ENCODE measurements at regions not wholly inside any gene's neighbourhood (a gene's known extent, or its start where the extent isn't known, plus 50 kb on each side); places are given as distances from the start of the nearest gene placed in this dataset.
"Not testable (repeated sequence)": the region's sequence is repeated elsewhere in the genome, so short reads cannot be mapped to it uniquely, and the experiment has no call there.

DNA sequence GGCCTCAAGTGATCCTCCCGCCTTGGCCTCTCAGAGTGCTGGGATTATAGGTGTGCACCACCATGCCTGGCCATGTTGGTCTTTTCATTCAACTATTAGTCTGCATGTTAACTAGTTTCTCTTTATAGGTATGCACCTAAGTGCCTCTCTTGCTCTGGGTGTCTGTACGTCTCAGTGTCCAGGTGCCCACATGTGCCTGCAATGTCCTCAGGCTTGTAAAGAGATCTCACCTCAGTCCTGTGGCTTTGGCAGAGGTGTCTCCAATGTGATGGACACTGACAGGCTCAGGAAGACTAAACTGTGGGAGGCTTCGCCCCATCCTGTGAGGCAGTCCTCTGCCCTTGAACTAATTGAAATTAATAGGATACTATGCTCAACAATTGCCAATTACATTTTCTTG, 526.3 kb downstream of the PTPRU start:
- in situ Hi-C loops (cut with HindIII; ENCODE audit: low sequenced_read_pairs): loop anchor here (5.0 kb wide), 1 partner anchor 140 kb away; no protein-coding TSS in a partner anchor

DNA sequence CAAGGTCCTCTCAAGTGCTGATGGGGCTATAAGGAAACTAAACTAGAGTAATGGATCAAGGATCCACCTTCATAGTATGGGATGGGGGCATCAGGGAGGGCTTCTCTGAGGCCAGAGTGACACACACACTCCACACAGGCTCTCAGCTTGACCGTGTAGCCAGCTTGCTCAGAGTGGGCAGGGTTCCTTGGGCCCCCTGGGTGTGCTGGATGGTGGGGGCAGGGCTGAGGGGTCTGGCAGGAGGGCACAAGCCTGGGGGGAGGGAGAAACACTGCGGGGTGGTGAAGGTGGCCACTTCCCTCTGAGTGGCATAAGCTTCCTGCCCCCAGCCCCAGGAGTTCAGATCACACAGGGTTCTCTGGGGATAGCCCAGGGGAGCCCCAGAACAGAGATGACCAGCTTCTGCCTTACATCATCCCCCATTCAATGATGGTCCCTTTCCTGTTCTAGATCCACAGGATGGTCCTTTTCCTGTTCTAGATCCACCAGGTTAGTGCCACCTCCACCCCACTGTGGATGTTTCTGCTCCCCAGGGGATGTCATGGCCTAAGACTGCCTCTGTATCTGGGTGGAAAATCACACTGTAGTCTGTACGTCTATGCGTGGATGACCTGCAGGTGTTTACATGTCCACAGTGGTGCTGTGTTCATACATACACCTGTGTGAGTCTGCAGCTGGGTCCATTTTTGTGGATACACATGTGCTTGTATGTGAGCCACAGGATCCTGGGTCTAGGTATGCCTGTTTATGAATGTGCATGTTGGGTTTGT, 525.0 kb downstream of the PTPRU start:
- in situ Hi-C loops (cut with HindIII; ENCODE audit: low sequenced_read_pairs): loop anchor here (5.0 kb wide), 1 partner anchor 139 kb away; no protein-coding TSS in a partner anchor

DNA sequence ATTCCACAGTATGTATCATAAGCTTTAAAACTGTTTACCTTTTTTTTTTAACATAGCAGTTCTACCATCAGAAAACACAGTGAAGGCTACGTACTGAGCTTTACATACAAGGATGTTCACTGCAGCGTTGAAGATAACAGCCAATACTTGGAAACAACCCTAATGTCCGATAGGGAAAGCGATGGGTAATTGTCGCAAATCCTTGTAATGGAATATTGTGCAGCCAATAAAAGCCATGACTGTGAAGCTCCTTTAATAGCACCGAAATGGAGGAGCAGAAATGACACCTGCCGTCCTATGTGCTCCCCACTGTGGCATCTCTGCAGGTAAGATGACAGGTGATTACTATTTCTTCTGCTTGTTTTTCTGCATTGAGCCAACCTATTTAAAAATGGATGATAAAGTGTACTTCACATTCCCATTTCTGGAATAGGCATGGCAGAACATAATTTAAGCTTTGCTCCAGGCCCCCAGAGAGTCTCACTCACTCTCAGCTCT, 523.8 kb downstream of the PTPRU start:
- in situ Hi-C loops (cut with HindIII; ENCODE audit: low sequenced_read_pairs): loop anchor here (5.0 kb wide), 1 partner anchor 138 kb away; no protein-coding TSS in a partner anchor

DNA sequence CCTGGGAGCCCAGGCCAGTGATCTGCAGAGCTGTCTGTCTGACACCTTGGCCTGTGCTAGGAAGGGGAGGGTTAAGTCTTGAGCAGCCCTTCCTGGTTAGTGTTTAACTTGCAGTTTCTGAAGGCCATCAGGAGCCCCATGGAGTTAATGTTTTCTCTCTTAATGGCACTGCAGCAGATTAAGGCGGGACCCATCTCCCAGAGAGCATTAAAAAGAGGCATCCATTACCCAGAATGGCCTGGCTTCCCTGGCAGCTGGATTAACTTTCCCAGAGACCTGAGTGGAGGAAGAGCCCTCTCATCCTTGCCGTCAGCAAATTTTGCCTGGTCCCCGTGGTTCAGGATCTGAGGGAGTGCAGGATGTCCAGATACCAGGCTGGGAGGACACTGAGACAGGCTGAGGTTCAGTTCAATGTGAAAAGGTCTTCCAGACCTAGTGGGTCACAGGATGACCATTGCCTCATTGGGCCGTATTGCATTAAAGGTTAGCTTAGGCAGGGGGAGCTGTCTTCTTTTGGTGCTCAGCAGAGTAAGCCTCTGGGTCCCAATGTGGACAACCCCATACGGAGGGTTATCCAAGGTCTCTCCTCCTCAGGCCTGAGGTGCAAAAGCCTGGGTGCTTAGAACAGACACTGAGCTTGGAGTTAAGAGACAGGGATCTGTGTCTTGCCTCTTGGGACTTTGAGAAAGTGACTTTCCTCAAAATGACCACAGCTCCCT, 522.6 kb downstream of the PTPRU start:
- in situ Hi-C loops (cut with HindIII; ENCODE audit: low sequenced_read_pairs): no loop called here

DNA sequence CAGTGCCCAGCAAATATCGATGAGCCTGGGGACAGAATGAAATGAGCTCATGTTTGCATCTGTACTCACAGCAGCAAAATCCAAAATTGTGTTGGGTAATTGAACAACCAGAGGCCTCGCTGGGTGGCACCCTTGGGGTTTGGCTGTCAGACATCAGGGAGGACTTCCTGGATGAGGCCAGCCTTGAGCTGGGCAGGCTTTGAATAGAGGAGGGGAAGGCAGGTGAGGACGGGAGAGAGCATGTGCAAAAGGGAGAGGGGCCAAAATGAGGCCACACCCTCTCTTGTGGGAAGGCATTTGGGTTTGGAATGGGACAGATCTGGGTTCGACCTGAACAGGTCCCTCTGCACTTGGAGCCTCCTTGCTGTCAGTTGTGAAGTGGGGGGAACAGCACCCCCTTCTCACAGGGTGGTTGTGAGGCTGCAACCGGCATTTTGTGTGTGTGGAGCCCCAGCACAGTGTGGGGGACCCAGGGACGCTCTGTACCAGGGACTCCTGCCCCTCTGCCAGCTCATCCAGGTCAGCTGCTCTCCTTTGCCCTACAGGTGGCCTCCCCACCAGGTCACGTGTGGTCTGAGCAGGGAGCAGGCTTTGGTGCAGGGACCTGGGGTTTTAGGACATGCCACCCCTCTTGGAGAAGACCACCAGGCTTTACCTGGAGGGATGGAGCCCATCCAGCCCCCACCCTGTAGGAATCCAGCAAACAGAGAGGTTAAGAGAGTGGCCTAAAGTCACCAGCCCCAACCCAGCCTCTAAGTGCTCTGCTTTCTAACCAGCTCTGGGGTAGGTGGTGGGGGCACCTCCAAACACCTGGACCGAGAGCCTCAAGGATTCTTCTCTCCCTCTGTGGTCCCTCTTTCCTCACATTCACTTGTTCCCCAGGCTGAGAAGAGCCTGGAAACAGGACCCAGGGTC, 521.8 kb downstream of the PTPRU start:
- in situ Hi-C loops (cut with HindIII; ENCODE audit: low sequenced_read_pairs): no loop called here

DNA sequence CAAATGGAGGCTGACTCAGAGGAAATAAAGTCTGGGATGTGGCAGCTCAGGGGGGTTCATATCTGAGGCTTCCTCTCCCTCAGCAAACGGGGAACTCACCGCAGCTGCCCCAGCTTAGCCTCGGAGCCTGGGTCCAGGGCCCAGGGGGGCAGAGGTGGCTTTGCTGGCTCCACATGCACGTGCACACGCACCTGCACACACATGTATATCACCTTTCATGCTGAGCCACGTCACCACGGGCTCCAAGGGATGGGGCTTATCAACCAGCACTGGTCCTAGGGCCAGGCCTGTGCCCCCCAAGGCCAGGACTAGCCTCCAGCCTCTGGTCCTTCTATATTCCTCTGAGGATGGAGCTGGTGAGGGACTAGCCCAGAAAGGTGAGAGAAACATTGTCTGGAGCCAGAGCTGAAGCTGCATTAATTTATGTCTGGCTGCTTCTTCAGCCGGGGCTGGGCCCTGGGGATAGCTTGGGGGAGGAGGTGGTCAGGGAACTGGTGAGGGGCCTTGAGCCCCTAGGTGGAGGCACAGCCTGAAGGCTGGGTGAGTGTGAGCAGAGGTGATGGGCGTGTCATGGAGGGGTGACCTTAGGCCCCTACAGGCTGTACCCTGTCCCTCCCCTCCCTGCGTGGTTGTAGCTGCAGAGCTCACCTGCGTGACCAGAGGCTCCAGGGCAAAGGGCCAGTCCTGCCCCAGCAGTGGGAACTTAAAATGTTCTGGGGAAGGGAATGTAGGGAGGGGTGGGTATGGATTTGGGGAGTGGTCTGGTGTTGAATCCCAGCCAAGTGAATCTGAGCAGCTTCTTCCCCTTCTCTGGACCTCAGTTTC, 520.8 kb downstream of the PTPRU start:
- in situ Hi-C loops (cut with HindIII; ENCODE audit: low sequenced_read_pairs): no loop called here

DNA sequence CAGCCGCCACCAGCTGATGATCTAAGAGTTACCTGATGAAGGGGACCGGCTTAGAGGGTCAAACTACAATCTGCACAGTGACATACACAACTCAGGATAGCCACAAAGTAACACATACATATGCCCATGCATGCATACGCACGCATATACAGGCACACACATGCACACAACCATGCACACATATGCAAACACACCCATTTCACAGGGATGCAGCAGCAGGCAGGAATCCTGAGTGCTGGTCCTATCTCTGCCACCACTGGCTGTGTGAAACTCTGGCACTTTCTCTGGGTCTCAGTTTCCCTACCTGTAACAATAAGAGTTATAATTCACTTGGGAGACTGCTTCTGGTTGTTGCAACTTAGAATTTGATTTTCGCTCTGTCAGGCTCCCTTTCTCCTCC, 520.2 kb downstream of the PTPRU start:
- in situ Hi-C loops (cut with HindIII; ENCODE audit: low sequenced_read_pairs): no loop called here

DNA sequence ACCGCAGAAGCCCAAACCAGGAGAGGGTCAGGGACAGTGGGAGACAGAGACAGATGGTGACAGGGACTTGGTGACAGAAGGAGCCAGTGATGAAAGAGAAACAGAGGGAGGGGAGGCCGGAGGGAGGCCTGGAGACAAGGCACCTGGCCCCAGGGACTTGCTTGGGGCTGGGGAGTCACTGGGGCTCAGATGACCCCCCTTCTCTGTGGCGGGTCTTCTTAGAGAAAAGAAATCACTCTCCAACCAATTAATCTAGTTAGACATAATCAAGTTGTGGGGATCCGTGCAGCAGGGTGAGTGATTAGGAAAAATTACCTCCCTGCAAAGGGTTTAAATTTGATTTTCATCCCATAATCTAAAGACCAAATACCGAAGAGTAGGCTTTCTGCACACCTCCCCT, 519.8 kb downstream of the PTPRU start:
- in situ Hi-C loops (cut with HindIII; ENCODE audit: low sequenced_read_pairs): no loop called here

DNA sequence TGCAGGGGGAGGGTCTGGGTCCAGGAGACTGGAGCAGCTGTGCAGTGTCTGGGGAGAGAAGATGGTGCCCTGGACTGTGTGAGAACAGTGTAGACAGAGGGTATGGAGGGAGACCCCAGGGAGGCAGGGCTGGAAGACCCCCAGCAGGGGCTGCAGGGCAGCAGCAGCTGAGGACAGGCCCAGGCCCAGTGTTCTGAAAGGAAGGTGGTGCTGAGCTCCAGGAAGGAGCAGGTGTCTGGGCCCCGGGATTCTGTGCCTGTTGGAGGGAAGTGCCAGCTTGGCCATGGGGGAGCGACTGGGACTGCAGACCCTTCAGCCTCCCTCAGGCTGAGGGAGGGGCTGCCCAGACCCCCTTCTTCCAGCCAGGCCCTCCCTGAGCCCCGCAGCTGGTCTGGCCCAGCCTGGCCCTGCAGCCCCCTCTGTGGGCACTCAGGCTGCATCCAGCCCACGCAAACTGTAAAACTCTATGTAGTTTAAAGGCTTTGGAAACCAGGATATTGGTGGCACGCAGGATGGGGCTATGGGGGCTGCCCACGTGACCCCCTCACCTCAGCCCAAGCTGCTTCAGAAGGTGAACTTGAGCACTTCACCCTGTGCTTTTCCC, 519.2 kb downstream of the PTPRU start:
- in situ Hi-C loops (cut with HindIII; ENCODE audit: low sequenced_read_pairs): not testable (repeated sequence)

DNA sequence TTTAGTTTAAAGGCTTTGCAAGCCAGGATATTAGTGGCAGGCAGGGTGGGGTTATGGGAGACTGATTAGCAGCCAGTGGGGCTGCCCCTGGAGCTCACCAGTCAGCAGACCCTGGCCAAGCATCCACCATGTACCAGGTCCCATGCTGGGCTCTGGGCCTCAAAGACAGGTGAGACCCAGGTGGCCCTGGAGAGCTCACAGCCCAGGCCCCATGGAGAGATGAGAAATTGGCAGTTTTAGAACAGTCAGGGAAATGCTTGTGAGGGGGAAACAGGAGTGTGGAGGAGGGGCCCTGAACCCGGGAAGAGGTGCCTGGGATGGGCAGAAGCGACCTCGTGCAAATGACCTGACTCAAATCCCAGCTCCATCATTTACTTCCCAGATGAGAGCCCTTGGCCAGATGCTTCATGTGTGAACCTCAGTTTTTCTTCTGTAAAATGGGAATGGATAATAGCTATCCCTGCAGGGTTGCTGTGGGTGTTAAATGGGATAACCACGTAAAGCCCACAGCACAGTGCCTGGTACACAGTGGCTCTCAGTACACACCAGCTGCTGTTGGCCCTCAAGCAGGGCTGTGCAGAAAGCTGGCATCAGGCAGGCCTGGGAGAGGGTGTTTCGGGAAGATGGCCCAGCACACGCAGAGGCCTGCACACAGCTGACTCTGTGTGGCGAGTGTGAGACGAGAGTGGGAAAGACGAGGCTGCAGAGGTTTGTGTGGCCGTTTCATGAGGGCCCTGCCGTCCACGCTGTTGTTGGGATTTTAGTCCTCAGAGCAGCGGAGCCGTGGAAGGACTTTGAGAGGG, 518.5 kb downstream of the PTPRU start:
- in situ Hi-C loops (cut with HindIII; ENCODE audit: low sequenced_read_pairs): loop anchor here (5.0 kb wide), 1 partner anchor 38 kb away; no protein-coding TSS in a partner anchor

DNA sequence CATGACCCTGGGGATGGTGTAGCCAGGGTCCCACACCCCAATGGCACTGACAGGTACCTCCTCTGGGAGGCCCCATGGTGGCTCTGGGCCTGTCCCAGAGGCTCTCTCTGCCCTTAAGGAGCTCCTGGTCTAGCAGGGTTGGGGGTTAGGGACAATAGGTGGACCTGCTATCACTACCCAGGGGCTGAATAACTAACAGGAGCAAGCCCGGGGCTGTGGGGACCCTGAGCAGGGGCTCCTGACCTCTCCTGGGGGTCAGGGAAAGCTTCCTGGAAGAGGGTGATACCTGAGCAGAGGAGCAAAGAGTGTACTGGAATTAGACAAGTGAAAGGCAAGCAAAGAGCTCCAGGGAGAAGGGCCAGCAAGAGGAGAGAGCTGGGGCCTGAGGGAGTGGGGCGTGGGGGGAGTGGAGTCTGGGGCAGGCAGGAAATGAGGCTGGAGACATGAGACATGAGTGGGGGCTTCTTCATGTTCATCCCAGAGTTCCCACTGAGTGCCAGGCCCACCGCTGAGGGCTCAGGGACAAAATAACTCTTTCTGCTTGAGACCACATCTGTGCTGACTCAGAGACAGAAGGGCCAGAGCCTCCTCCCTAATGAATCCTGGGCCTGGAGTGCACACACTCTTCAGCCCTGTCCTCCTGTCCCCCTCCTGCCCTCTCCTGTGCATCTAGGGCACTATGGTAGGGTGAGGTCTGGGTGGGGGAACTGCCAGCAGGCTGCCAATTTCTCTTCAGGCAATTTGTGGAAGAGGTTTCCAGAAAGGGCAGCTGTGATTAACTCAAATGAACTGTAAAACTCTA, 517.6 kb downstream of the PTPRU start:
- in situ Hi-C loops (cut with HindIII; ENCODE audit: low sequenced_read_pairs): loop anchor here (5.0 kb wide), 1 partner anchor 38 kb away; no protein-coding TSS in a partner anchor

DNA sequence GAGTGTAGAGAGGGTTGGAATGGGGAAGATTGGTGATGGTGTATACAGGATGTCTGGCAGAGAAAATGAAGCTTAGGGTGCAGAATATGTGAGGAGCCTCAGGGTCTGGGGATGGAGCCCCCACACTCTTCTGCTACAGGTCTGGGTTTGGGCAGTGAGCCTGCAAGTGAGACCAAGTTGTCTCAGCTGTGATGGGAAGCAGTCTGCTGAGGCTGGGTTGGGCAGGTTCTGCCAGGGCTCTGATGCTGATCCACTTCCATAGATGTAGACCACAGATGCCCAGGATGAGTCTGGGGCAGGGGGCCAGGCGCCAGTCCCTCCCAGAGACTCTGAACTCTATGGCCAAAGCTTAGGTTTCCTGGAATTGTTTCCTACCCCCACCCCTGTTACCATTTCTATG, 516.9 kb downstream of the PTPRU start:
- in situ Hi-C loops (cut with HindIII; ENCODE audit: low sequenced_read_pairs): loop anchor here (5.0 kb wide), 1 partner anchor 39 kb away; no protein-coding TSS in a partner anchor

DNA sequence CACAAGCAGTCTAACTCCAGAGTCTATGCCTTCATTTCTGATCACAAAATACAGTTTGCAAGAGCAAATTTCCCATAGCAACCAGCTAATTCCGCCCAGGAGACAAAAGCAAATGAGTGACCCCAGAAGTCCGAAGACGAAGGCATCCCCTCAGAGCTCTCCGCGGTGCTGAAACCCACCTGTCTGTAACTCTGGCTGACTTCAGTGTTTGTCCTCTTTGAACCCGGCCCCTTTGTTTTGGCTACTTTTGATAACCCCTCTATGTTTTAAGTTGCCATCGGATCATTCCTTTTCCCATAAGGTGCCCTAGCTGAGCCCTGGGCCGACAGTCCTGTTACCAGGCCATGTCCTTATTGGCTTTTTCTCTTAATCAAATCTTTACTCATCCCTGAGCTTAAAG, 515.8 kb downstream of the PTPRU start:
- in situ Hi-C loops (cut with HindIII; ENCODE audit: low sequenced_read_pairs): loop anchor here (5.0 kb wide), 1 partner anchor 40 kb away; no protein-coding TSS in a partner anchor

DNA sequence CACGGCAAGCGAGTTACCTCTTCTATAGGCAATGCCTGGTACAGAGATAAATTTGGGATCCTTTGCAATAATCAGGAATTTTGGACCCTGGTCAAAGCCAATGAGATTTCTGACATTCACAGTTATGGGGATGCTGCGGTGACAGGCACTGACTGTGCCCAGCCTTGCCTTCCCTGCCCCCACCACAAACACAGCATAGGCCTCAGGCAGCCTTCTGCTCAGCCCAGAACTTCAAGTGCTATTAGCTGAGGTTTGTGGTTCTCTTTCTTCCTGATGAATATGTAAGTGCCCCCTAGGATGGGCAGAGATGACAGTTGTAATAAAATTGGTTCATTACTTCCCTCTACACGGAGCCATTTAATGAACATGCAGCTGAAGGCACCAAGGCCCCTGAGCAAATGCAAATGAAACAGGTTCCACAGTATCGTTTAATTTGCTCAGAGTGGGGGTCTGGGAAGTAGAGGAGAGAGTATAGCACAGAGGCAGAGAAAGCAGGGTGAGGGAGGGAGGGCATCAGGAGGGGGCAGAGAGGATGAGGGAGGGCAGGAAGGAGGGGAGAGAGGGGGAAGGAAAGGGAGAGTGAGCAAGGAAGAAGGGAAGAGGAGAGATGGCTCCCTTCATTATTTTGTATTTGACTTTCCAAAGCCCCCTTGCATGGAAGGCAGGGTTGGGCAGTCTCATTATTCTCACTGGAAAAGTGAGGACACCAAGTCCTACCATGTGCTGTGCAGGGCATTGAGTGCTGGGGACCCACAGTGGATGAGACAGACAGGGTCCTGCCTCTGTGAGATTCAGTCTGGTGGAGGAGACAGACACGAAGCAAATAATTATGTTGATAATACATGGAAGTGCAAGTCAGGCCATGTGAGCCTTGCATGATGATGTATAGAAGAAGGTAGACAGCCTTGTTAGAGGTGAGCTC, 513.0 kb downstream of the PTPRU start:
- in situ Hi-C loops (cut with HindIII; ENCODE audit: low sequenced_read_pairs): no loop called here

DNA sequence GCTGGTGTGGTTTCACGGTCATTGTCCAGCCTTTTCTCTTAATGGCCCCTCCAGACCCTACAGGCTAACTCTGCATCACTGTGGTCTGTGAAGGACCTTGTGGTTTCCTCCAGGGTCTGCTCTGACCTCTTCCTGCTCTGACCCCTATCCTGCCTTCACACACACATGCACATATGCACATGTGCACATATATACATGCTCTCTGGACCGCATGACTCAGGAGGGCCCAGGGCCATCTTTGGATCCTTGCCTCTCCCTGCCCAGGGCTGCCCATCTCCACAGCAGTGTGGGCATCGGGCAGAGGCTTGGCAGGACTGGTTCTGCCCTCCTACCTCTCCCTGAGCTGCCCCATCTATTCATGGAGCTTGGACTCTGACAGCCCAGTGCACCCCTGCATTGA, 510.9 kb downstream of the PTPRU start:
- in situ Hi-C loops (cut with HindIII; ENCODE audit: low sequenced_read_pairs): no loop called here

DNA sequence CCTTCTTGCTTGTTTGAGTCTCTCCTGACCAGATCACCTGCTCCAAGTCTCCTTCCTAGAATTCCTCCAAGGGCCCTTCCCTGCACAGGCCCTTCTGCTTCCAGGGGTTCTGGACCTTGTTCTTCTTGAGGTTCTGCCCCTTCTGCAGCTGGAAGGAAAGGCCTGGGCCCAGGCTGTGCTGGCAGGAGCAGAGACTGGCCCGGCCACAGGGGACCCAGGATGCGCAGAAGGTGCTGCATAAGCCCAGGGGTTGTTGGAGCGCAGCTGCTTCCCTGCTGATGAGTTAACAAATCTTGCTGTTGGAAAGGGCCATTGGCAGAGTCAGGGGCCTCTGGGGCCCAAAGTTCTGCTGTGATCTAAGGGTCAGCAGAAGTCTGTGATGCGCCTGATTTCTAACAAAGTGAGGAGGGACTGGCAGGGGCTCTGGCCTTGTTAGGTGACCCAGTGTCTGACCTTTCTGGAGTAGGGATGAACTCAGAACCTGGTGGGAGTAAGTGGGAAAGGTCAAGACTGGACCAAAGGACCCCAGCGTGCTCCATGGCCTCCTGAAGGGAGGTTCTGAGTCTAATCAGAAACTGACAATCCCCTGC, 509.8 kb downstream of the PTPRU start:
- in situ Hi-C loops (cut with HindIII; ENCODE audit: low sequenced_read_pairs): no loop called here
